Ovary (tissue), 7 donors: ENCODE measurements at regions not wholly inside any gene's neighbourhood (a gene's known extent, or its start where the extent isn't known, plus 50 kb on each side); places are given as distances from the start of the nearest gene placed in this dataset.

Experiments
- DNase-seq, 5 donors: peaks; one replicate each; pipeline ENCODE4 v3.0.0-alpha.2; 2019 to 2020
- H3K27ac ChIP-seq, 2 donors: fragments of 200-600 bp; one replicate each; pipeline versions ENCODE4 v1.5.1 to v1.8.0; 2019 to 2022
- H3K27me3 ChIP-seq: fragments of 200-600 bp; one replicate; pipeline ENCODE4 v1.8.0; 2022
- H3K36me3 ChIP-seq: fragments of 200-600 bp; sonication (generic); one replicate; pipeline ENCODE4 v1.5.1; 2019
- H3K4me1 ChIP-seq: one replicate; pipeline ENCODE4 v1.8.1; 2013; ENCODE audit warnings: mild to moderate bottlenecking, moderate library complexity; ENCODE audit not compliant: insufficient read depth
- H3K4me3 ChIP-seq: fragments of 200-600 bp; sonication (generic); one replicate; pipeline ENCODE4 v1.5.1; 2017
- H3K9me3 ChIP-seq, 2 donors: fragments of 200-600 bp in 1 of 2; sonication (generic) in 1 of 2; one replicate each; pipeline versions ENCODE4 v1.5.1 to v1.8.1; 2013 to 2019; ENCODE audit warnings: mild to moderate bottlenecking in 1 of 2, moderate library complexity in 1 of 2
- CTCF ChIP-seq, 3 donors: fragments of 450-650 bp in 2 of 3; fragments of 200-600 bp in 1 of 3; IDR thresholded peaks; one replicate each; pipeline versions ENCODE4 v1.5.1 to v1.8.0; 2016 to 2022; ENCODE audit warnings: antibody characterized with exemption in 3 of 3, mild to moderate bottlenecking in 1 of 3
- EP300 ChIP-seq: sonication (generic); formaldehyde crosslinking; IDR thresholded peaks from one replicate; pipeline ENCODE4 v1.6.1; 2017; ENCODE audit warnings: antibody characterized with exemption
- POLR2A ChIP-seq: fragments of 450-650 bp; IDR thresholded peaks from one replicate; pipeline ENCODE4 v1.6.1; 2017; ENCODE audit warnings: antibody characterized with exemption, mild to moderate bottlenecking, moderate library complexity
- WGBS, 3 donors: extraction: QIAGEN DNeasy Blood & Tissue Kit in 1 of 3; methylation state at CpG; one replicate each; pipeline versions ENCODE4 v1.1.5 to v1.1.7; 2013 to 2017; 5-methylcytosine and 5-hydroxymethylcytosine counted together
- intact Hi-C, 4 donors: fragments of 100-400 bp; cut with DNase I; formaldehyde crosslinking; loops; one replicate each; pipeline versions ENCODE4 v1.11.0 to v1.15.1; 2022 to 2023
- donor health status: DM: no; HTN: no; CAD: no; lungs with moderate emphysema.
- donor health status: DM: no; HTN: no; CAD: no.
- donor health status: Bipolar disorder and iron deficiency.
- donor health status: DM: no; HTN: no; CAD: no.
- donor health status: DM: yes; HTN: yes; CAD: no.

- Histone ChIP-seq H3K27me3 (no peaks in the 10 kb centered on the region), H3K4me3 (no peak overlapping the region), H3K36me3 (no peaks in the 10 kb centered on the region), H3K4me1 (peaks cover 1% of the 10 kb centered on the region), H3K9me3 (no peaks in the 10 kb centered on the region), H3K27ac (no peak overlapping the region)
- TF ChIP-seq EP300 (no peak), CTCF (IDR thresholded peaks at IDR 0.05) (peak; percentile 52 to 83 (median 60))
- intact Hi-C loops: loop anchor here in 3 of 4 donors (5.0 to 10.0 kb wide), 2 partner anchors 471 to 474 kb away; no protein-coding TSS in a partner anchor
- DNase-seq: peak; percentile 63 to 86 (median 81)
- WGBS, 3 donors: 38 to 43% (median 41%) methylated on average over 4 of the region's 4 CpGs
These were observed 51.2 kb upstream of the MINAR1 start for GRCh38 chr15:79380755-79381497.

GRCh38 chr15:79381593-79381992, 50.5 kb upstream of the MINAR1 start:
- intact Hi-C loops: loop anchor here in 3 of 4 donors (5.0 to 10.0 kb wide), 2 partner anchors 471 to 473 kb away; no protein-coding TSS in a partner anchor
- TF ChIP-seq POLR2A: no peak
- no peak for TF ChIP-seq CTCF (IDR thresholded peaks at IDR 0.05)
- TF ChIP-seq EP300: no peak
- Histone ChIP-seq H3K4me1 (peaks cover 1% of the 10 kb centered on the region), H3K27me3 (no peaks in the 10 kb centered on the region), H3K36me3 (no peaks in the 10 kb centered on the region), H3K4me3 (no peak overlapping the region), H3K27ac (no peak overlapping the region), H3K9me3 (no peaks in the 10 kb centered on the region)
- DNase-seq: no peak
